ENCODE measurements at regions not wholly inside any gene's neighbourhood (a gene's known extent, or its start where the extent isn't known, plus 50 kb on each side); places are given as distances from the start of the nearest gene placed in this dataset.

- ChIA-PET POLR2A (no interaction called here), RAD21 (ENCODE audit: unreplicated experiment) (no interaction called here)
These were observed 414.5 kb upstream of the HSF2 start for GRCh38 chr6:121984956-121985355.

More at GRCh38 chr6:121984956-121985355, 414.5 kb upstream of the HSF2 start:
- BruUV-seq (replicated peaks) = no TSS peak
- TF ChIP-seq NFYB (IDR thresholded peaks at IDR 0.05; ENCODE audit: insufficient read depth, low read depth, low read length) = no peak
- TF ChIP-seq RAD51 (IDR thresholded peaks at IDR 0.05) = no peak
- TF ChIP-seq, protein P1, sequence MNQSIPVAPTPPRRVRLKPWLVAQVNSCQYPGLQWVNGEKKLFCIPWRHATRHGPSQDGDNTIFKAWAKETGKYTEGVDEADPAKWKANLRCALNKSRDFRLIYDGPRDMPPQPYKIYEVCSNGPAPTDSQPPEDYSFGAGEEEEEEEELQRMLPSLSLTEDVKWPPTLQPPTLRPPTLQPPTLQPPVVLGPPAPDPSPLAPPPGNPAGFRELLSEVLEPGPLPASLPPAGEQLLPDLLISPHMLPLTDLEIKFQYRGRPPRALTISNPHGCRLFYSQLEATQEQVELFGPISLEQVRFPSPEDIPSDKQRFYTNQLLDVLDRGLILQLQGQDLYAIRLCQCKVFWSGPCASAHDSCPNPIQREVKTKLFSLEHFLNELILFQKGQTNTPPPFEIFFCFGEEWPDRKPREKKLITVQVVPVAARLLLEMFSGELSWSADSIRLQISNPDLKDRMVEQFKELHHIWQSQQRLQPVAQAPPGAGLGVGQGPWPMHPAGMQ (IDR thresholded peaks at IDR 0.05; ENCODE audit: borderline replicate concordance) = no peak
- TF ChIP-seq DPF2 (IDR thresholded peaks at IDR 0.05) = no peak
- TF ChIP-seq REST (IDR thresholded peaks at IDR 0.05; ENCODE audit: low read depth, low read length) = no peak
- TF ChIP-seq ZNF217 (IDR thresholded peaks at IDR 0.05) = no peak
- TF ChIP-seq TCF3 (IDR thresholded peaks at IDR 0.05; ENCODE audit: borderline replicate concordance, insufficient read depth, low read depth, low read length) = no peak
- no peak for TF ChIP-seq ZBTB4 (CRISPR knock-in tag; IDR thresholded peaks at IDR 0.05)
- TF ChIP-seq CHD4 (IDR thresholded peaks at IDR 0.05) = no peak
- TF ChIP-seq MXI1 (IDR thresholded peaks at IDR 0.05; ENCODE audit: low read depth, low read length) = no peak
- no peak overlapping the region for H3K4me3 ChIP-seq
- no peak for FAIRE-seq
- no peaks in the 10 kb centered on the region for H4K20me1 ChIP-seq (ENCODE audit: control insufficient read depth, insufficient read depth)
- H3K27ac ChIP-seq (ENCODE audit: control insufficient read depth, insufficient read depth) = no peak overlapping the region
- intact Hi-C loops (cut with micrococcal nuclease; ENCODE audit: unreplicated experiment) (no loop called here), in situ Hi-C loops (cut with MboI) (no loop called here)
- H3K36me3 ChIP-seq (ENCODE audit: control insufficient read depth in 2 of 2, insufficient read depth in 2 of 2, low read length in 1 of 2) = no peaks in the 10 kb centered on the region
- H3K4me2 ChIP-seq (ENCODE audit: control insufficient read depth, insufficient read depth) = no peak overlapping the region
- whole genome bisulfite sequencing (ENCODE audit: insufficient coverage, insufficient replicate concordance, low lambda C conversion rate, missing lambda C conversion rate) = 37% methylated on average over 3 of the region's 3 CpGs
- no peak overlapping the region for H2AFZ ChIP-seq (ENCODE audit: control insufficient read depth, low read depth, low read length)
- H3K79me2 ChIP-seq (ENCODE audit: control insufficient read depth, insufficient read depth, low read length) = no peaks in the 10 kb centered on the region
- H3K9ac ChIP-seq (ENCODE audit: control insufficient read depth, insufficient read depth, low read length) = no peak overlapping the region
- SMC1A ChIA-PET (ENCODE audit: uncharacterized antibody, unreplicated experiment) = no interaction called here
- no peak for DNase-seq (ENCODE audit: low read depth, low spot score)
- CTCF ChIA-PET = no interaction called here
- H3K4me1 ChIP-seq (ENCODE audit: control insufficient read depth, insufficient read depth, low read length) = no peaks in the 10 kb centered on the region
- H3K9me3 ChIP-seq (replicated peaks; ENCODE audit: control insufficient read depth, insufficient read depth, low read length) = no peaks in the 10 kb centered on the region
- ATAC-seq = no peak
- no peaks in the 10 kb centered on the region for H3K27me3 ChIP-seq (replicated peaks in 1 of 2; ENCODE audit: control insufficient read depth in 2 of 2, insufficient read depth in 2 of 2, low read length in 1 of 2)

Data from GM12878 (cell line).